HG03342 (cell line): ENCODE measurements at regions not wholly inside any gene's neighbourhood (a gene's known extent, or its start where the extent isn't known, plus 50 kb on each side); places are given as distances from the start of the nearest gene placed in this dataset.
A peak's percentile ranks its signal among the peaks of the same experiment; 100 is the strongest.
"Not testable (repeated sequence)": the region's sequence is repeated elsewhere in the genome, so short reads cannot be mapped to it uniquely, and the experiment has no call there.

Experiments used
- ATAC-seq: cut with Tn5 transposase; IDR thresholded peaks from one replicate; pipeline ENCODE4 v1.9.1; 2021; ENCODE audit warnings: mild to moderate bottlenecking, moderate library complexity; ENCODE audit not compliant: unreplicated experiment

- ATAC-seq: not testable (repeated sequence)
Measured at GRCh38 chr1:91207691-91208090, 185.9 kb upstream of the ZNF644 start.

DNA sequence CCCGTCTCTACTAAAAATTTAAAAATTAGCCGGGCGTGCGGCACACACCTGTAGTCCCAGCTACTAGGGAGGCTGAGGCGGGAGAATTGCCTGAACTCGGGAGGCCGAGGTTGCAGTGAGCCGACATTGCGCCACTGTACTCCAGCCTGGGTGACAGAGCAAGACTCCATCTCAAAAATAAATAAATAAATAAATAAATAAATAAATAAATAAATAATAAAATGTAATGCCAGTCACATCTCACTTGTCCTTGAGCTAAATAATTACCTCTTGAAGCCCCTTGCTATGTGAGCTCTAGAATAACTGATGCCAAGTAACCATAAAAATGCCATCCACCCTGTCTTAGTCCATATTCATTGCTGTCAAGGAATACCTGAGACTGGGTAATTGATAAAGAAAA, 182.3 kb upstream of the ZNF644 start:
- not testable (repeated sequence) for ATAC-seq

- no peak for ATAC-seq
Measured at GRCh38 chr1:91201694-91202093, 179.9 kb upstream of the ZNF644 start.

DNA sequence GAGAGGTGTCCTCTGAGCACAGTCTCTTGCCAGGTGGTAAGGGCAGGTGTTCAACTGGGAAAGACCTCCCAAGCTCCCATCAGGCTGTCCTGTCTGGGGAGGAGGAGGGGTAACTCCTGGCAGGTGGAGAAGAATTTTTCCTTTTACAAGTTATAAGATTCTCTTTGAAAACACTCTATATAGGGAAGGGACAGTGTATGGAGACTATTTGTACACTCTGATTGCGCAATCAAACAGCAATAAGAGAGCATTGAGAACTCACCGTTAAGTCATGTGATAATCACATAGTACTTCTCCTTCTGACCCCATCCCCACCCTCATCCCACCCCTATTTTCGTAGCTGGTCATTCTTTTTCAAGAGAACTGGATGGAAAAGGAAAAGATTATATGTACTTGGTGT, 179.3 kb upstream of the ZNF644 start:
- no peak for ATAC-seq

GRCh38 chr1:91200675-91201074, 178.8 kb upstream of the ZNF644 start:
- ATAC-seq: no peak

DNA sequence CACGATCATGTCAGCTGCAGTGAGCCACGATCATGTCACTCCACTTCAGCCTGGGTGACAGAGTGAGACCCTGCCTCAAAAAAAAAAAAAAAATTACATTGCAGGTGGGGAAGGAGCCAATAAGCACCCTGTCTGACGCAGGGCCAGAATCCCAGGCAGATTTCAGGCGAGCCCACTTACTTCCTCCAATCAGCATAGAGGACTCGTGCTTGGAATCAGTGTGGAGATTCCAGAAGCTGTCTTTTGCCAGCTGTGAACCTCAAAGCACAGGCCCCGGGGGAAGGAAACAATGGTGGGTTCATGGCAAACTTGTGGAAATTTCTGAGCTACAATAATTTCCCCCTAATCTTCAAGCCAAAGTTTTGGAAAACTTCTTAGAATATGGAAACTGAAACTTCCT, 178.2 kb upstream of the ZNF644 start:
- ATAC-seq: no peak

DNA sequence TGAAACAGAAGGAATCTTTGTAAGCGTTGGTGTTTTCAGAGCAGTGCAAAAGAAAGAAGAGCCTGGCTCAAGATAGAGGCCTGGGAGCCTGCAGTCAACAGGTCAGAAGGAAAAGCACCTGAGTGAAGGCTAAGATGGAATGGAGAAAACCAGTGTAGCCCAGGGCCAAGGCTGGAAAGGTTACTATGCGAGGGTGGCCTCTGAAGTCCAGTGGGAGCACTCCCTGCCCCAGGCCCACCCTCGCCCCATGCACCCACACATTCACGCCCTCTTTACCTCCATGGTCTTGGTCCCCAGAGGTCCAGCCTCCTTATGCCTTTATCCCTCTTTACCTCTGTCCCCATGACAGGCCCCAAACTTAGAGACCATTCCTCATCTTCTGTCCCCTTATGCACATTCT, 169.2 kb upstream of the ZNF644 start:
- no peak for ATAC-seq

GRCh38 chr1:91189096-91189495, 167.3 kb upstream of the ZNF644 start:
- ATAC-seq: no peak

DNA sequence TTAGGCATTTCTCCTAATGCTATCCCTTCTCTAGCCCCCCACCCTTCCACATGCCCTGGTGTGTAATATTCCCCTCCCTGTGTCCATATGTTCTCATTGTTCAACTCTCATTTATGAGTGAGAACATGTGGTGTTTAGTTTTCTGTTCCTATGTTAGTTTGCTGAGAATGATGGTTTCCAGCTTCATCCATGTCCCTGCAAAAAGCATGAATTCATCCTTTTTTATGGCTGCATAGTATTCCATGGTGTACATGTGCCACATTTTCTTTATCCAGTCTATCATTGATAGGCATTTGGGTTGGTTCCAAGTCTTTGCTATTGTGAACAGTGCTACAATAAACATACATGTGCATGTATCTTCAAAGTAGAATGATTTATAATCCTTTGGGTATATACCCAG, 161.0 kb upstream of the ZNF644 start:
- not testable (repeated sequence) for ATAC-seq

GRCh38 chr1:91176250-91176649, 154.4 kb upstream of the ZNF644 start:
- ATAC-seq: no peak

- ATAC-seq: no peak
Measured at GRCh38 chr1:91174734-91175133, 152.9 kb upstream of the ZNF644 start.

GRCh38 chr1:91173346-91173890, 151.6 kb upstream of the ZNF644 start:
- ATAC-seq: no peak

- ATAC-seq: no peak
Measured at GRCh38 chr1:91172541-91172940, 150.7 kb upstream of the ZNF644 start.

GRCh38 chr1:91171898-91172297, 150.1 kb upstream of the ZNF644 start:
- no peak for ATAC-seq

- no peak for ATAC-seq
Measured at GRCh38 chr1:91170571-91170970, 148.7 kb upstream of the ZNF644 start.

DNA sequence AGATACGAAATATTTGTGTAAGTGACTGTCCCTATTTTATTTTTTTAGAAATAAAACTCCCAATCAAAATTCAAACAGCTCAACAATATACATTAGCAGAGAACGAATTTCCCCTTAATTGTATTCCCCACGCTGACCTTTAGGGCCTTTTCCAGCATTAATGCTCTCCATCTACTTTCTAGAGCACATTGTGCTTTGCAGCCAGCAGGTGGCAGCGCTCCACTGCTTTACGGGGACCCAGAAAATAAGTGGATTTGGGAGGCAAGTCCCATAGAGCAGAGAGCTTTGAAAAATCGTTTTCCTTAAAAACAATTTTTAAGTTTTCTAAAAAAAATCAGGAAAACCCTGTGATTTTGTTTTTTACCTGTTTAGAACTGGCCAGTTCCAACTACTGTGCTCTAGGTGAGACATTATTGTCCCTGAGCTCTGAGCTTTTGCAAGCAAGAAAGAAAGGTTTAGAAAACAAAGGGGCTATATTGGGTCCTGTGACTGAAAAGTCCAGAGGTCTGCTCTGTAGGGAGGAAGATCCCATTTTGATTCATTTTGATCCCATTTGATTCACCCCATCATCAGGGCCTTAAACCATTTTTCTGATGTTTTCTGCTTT, 144.4 kb upstream of the ZNF644 start:
- ATAC-seq: peak; percentile 55

GRCh38 chr1:91165033-91165654, 143.3 kb upstream of the ZNF644 start:
- ATAC-seq: peak; percentile 93

DNA sequence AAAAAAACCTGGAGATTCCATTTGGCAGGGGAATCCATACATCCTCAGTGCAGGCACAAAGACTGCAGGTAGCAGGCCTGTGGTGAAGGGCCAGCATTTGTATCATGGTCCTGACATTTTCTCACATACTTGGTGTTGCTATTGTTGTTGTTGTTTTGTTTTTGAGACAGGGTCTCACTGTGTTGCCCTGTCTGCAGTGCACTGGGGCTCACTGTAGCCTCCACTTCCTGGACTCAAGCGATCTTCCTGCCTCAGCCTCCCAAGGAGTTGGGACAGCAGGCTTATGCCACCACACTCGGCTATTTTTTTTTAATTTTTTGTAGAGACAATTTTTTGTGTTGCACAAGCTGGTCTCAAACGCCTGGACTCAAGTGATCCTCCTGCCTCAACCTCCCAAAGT, 140.8 kb upstream of the ZNF644 start:
- ATAC-seq: no peak

- ATAC-seq: no peak
Measured at GRCh38 chr1:91161749-91162148, 139.9 kb upstream of the ZNF644 start.

DNA sequence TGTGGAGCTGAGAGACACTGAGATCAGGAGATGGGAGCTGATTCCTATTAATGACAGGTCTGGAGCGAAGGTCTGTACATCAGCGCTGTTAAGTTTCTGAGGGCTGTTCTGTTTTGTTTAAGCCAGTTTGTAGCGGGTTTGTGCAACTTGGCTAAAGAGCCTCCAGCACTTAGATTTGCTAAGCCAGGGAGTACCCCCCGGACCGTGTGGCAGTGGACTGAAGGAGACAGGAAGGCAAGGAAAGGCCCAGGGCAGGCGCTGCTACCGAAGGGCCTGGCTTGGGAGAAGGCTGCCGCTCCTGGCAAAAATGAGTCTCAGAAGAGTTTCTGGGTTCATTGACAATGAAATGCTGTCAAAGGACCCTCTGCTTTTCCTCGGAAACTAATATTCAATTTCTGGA, 139.3 kb upstream of the ZNF644 start:
- ATAC-seq: no peak

GRCh38 chr1:91160363-91161075, 138.7 kb upstream of the ZNF644 start:
- no peak for ATAC-seq

GRCh38 chr1:91153341-91153740, 131.5 kb upstream of the ZNF644 start:
- no peak for ATAC-seq
